Vagina (tissue), 2 donors: ENCODE measurements at regions not wholly inside any gene's neighbourhood (a gene's known extent, or its start where the extent isn't known, plus 50 kb on each side); places are given as distances from the start of the nearest gene placed in this dataset.

Experiments
- DNase-seq, 2 donors: peaks; one replicate each; pipeline ENCODE4 v3.0.0-alpha.2; 2017; ENCODE audit errors: extremely low spot score in 2 of 2
- H3K27ac ChIP-seq: fragments of 200-600 bp; sonication (generic); one replicate; pipeline ENCODE4 v1.5.1; 2019
- H3K27me3 ChIP-seq: fragments of 200-600 bp; sonication (generic); one replicate; pipeline ENCODE4 v1.5.1; 2019
- H3K36me3 ChIP-seq, 2 donors: fragments of 200-600 bp; sonication (generic); one replicate each; pipeline ENCODE4 v1.5.1; 2017 to 2019
- H3K4me1 ChIP-seq: fragments of 200-600 bp; sonication (generic); one replicate; pipeline ENCODE4 v1.5.1; 2019
- H3K4me3 ChIP-seq, 2 donors: fragments of 200-600 bp; sonication (generic); 1 replicate in 1 of 2; 2 replicates in 1 of 2; pipeline ENCODE4 v1.5.1; 2016 to 2019
- H3K9me3 ChIP-seq: fragments of 200-600 bp; sonication (generic); one replicate; pipeline ENCODE4 v1.5.1; 2019
- POLR2A ChIP-seq, 2 donors: fragments of 450-650 bp; IDR thresholded peaks; one replicate each; pipeline ENCODE4 v1.6.1; 2017; ENCODE audit warnings: antibody characterized with exemption in 2 of 2, mild to moderate bottlenecking in 2 of 2, moderate library complexity in 2 of 2
- POLR2AphosphoS5 ChIP-seq, 2 donors: sonication (generic); formaldehyde crosslinking; IDR thresholded peaks; one replicate each; pipeline ENCODE4 v1.9.0; 2017; ENCODE audit warnings: antibody characterized with exemption in 2 of 2, mild to moderate bottlenecking in 2 of 2, low read depth in 1 of 2; ENCODE audit not compliant: insufficient read depth in 1 of 2
- intact Hi-C: fragments of 100-400 bp; cut with DNase I; formaldehyde crosslinking; loops from one replicate; pipeline ENCODE4 v1.15.1; 2023
- TF ChIP-seq, protein P1 (sequence below), 3 experiments: fragments of 450-650 bp in 2 of 3; fragments of 200-600 bp in 1 of 3; sonication (generic) in 1 of 3; IDR thresholded peaks; one replicate each; pipeline ENCODE4 v1.5.1; 2017 to 2019; ENCODE audit warnings: antibody characterized with exemption in 3 of 3, mild to moderate bottlenecking in 2 of 3, moderate library complexity in 2 of 3

DNA sequence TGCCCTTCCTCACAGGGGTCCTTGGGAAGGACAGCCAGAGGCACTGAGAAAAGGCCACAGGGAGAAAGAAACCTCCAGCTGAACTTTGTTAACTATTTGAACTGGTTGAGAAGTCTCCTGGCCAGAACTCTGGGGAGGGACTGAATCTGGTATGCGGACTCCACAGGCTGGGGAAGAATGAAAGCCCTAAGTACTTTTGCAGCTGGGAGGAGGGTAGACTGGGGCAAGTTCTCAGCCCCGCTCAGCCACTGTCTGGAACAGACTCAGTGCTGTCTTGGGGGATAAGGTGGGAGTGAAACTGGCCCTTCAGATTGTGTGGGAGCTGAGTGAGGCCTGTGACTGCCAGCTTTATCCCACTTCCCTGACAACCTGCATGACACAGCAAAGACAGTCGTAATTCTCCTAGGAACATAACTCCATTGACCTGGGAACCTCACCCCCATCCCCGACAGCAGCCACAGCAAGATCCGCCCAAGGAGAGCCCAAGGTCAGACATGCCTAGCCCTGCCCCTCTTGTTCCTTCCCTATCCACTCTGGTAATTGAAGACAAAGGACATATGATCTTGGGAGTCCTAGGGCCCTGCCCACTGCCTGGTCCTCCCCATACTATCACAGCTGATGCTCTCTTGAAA lies 475.1 kb upstream of the CNTN5 start:
- H3K27me3 ChIP-seq, result no peaks in the 10 kb centered on the region
- intact Hi-C loops, result no loop called here
- H3K9me3 ChIP-seq, result no peaks in the 10 kb centered on the region
- no peak for DNase-seq
- H3K4me1 ChIP-seq, result no peaks in the 10 kb centered on the region
- H3K27ac ChIP-seq, result no peak overlapping the region
- no peak overlapping the region for H3K4me3 ChIP-seq
- no peaks in the 10 kb centered on the region for H3K36me3 ChIP-seq
- TF ChIP-seq POLR2A (IDR thresholded peaks at IDR 0.05) (no peak), POLR2AphosphoS5 (IDR thresholded peaks at IDR 0.05; ENCODE audit: insufficient read depth in 1 of 2, low read depth in 1 of 2) (no peak)
- TF ChIP-seq, protein P1, sequence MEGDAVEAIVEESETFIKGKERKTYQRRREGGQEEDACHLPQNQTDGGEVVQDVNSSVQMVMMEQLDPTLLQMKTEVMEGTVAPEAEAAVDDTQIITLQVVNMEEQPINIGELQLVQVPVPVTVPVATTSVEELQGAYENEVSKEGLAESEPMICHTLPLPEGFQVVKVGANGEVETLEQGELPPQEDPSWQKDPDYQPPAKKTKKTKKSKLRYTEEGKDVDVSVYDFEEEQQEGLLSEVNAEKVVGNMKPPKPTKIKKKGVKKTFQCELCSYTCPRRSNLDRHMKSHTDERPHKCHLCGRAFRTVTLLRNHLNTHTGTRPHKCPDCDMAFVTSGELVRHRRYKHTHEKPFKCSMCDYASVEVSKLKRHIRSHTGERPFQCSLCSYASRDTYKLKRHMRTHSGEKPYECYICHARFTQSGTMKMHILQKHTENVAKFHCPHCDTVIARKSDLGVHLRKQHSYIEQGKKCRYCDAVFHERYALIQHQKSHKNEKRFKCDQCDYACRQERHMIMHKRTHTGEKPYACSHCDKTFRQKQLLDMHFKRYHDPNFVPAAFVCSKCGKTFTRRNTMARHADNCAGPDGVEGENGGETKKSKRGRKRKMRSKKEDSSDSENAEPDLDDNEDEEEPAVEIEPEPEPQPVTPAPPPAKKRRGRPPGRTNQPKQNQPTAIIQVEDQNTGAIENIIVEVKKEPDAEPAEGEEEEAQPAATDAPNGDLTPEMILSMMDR (IDR thresholded peaks at IDR 0.05), result no peak

DNA sequence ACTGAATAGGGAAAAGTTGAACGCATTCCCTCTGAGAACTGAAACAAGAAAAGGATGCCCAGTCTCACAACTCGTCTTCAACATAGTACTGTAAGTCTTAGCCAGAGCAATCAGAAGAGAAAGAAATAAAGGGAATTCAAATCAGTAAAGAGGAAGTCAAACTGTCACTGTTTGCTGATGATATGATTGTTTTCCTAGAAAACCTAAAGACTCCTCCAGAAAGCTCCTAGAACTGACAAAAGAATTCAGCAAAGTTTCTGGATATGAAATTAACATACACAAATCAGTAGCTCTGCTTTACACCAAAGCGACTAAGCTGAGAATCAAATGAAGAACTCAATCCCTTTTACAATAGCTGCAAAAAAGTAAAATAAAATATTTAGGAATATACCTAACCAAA lies 471.2 kb upstream of the CNTN5 start:
- H3K27ac ChIP-seq, result no peak overlapping the region
- H3K36me3 ChIP-seq, result no peaks in the 10 kb centered on the region
- DNase-seq, result no peak
- H3K9me3 ChIP-seq, result no peaks in the 10 kb centered on the region
- H3K4me3 ChIP-seq, result no peak overlapping the region
- intact Hi-C loops, result no loop called here
- H3K4me1 ChIP-seq, result no peaks in the 10 kb centered on the region
- TF ChIP-seq, protein P1 (IDR thresholded peaks at IDR 0.05), result no peak
- no peak for TF ChIP-seq POLR2AphosphoS5 (IDR thresholded peaks at IDR 0.05; ENCODE audit: insufficient read depth in 1 of 2, low read depth in 1 of 2)
- no peak for TF ChIP-seq POLR2A (IDR thresholded peaks at IDR 0.05)
- no peaks in the 10 kb centered on the region for H3K27me3 ChIP-seq

DNA sequence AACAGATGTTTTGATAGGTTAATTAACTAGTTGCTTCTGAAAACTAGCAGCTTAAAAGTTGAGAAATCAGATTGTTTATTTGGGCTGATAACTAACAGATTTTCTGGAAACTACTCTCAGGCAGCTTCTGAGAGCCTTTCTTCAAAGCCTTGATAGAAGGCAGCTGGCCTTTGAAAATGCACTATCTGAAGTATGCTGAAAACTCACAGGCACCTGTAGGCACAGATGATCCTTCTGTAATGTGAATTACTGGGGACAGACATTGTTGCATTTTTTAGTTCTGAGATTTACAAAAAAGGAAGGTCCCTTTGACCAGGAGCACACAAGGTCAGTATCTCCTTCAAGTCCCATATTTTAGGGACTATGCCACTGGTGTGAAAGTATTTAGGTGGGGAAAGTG lies 460.8 kb upstream of the CNTN5 start:
- Histone ChIP-seq H3K27ac (no peak overlapping the region), H3K4me1 (no peaks in the 10 kb centered on the region), H3K36me3 (no peaks in the 10 kb centered on the region), H3K4me3 (no peak overlapping the region), H3K9me3 (no peaks in the 10 kb centered on the region), H3K27me3 (no peaks in the 10 kb centered on the region)
- TF ChIP-seq, protein P1 (IDR thresholded peaks at IDR 0.05), result no peak
- TF ChIP-seq POLR2AphosphoS5 (IDR thresholded peaks at IDR 0.05; ENCODE audit: insufficient read depth in 1 of 2, low read depth in 1 of 2), result no peak
- no peak for TF ChIP-seq POLR2A (IDR thresholded peaks at IDR 0.05)
- no peak for DNase-seq
- intact Hi-C loops, result no loop called here

DNA sequence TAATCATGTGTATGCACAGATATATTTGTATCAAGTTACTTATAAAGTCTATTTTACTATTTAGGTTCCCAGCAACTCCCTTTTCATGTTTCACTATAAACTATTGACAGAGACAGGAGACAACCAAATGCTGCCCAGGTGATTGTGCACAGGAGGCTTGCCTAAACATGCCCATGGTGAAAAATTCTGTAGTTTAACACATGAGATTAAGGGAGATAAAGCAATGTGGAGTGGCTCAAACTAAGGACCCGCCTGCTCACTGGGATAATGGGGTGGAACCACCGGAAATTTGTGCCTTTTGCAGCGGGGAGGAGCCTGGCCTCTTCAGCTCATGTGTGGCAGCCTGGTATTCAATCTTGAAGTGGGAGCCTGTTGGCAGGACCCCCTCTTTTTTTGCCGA lies 459.5 kb upstream of the CNTN5 start:
- TF ChIP-seq, protein P1 (IDR thresholded peaks at IDR 0.05), result no peak
- TF ChIP-seq POLR2A (IDR thresholded peaks at IDR 0.05), result no peak
- no peak for TF ChIP-seq POLR2AphosphoS5 (IDR thresholded peaks at IDR 0.05; ENCODE audit: insufficient read depth in 1 of 2, low read depth in 1 of 2)
- intact Hi-C loops, result no loop called here

DNA sequence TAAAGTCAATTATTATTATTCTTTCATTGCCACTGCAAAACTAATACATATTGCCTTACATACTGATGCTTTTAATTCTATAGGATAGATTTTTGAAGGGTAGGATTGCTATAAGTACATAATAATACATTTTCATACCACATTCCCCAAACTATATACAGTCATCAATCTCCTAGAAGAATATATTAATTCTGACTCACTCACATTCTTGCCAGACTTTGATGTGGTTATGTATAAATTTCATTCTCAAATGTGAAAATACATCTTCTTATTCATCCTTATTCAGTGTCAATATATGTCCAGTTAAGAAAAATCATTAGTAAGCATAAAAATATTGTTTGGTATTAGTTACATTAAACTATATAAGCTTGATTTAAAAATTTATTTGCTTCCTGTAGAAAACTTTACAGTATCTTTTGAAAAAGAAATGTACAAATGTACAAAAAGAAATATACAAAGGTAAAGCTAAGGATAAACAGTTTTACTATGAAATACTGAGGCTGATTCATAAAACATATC lies 458.8 kb upstream of the CNTN5 start:
- H3K36me3 ChIP-seq, result no peaks in the 10 kb centered on the region
- no peak for DNase-seq
- H3K27me3 ChIP-seq, result no peaks in the 10 kb centered on the region
- no peaks in the 10 kb centered on the region for H3K4me1 ChIP-seq
- no peak overlapping the region for H3K4me3 ChIP-seq
- H3K9me3 ChIP-seq, result no peaks in the 10 kb centered on the region
- intact Hi-C loops, result no loop called here
- no peak overlapping the region for H3K27ac ChIP-seq
- no peak for TF ChIP-seq POLR2A (IDR thresholded peaks at IDR 0.05)
- TF ChIP-seq POLR2AphosphoS5 (IDR thresholded peaks at IDR 0.05; ENCODE audit: insufficient read depth in 1 of 2, low read depth in 1 of 2), result no peak
- TF ChIP-seq, protein P1 (IDR thresholded peaks at IDR 0.05), result no peak

More for the DNA sequence above, 459.5 kb upstream of the CNTN5 start:
- Histone ChIP-seq H3K27me3 (no peaks in the 10 kb centered on the region), H3K36me3 (no peaks in the 10 kb centered on the region), H3K4me3 (no peak overlapping the region), H3K9me3 (no peaks in the 10 kb centered on the region), H3K4me1 (no peaks in the 10 kb centered on the region), H3K27ac (no peak overlapping the region)
- DNase-seq, result no peak
